GM19372 (cell line): ENCODE measurements at regions not wholly inside any gene's neighbourhood (a gene's known extent, or its start where the extent isn't known, plus 50 kb on each side); places are given as distances from the start of the nearest gene placed in this dataset.

Experiments used
- ATAC-seq: cut with Tn5 transposase; IDR thresholded peaks from one replicate; pipeline ENCODE4 v1.9.1; 2021; ENCODE audit warnings: mild to moderate bottlenecking, low read depth, moderate library complexity; ENCODE audit not compliant: unreplicated experiment

- no peak for ATAC-seq
Measured at GRCh38 chr2:37857575-37858399, 67.3 kb upstream of the RMDN2 start.

DNA sequence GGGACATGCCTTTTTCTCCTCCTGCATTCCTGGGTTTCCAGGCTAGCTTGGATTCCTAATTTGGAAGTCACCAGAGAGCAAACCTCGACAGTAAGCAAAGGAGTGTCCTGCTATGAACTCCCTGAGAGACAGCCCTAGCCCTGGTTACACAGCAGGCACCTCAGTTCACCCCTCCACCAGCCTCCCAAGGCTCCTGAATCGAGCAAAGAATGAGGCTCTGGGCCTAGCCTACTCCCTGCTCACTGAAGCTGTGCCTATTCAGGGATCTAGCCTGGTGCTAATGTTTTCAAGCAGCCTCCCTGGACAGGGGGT is 66.7 kb upstream of the RMDN2 start:
- ATAC-seq: no peak

DNA sequence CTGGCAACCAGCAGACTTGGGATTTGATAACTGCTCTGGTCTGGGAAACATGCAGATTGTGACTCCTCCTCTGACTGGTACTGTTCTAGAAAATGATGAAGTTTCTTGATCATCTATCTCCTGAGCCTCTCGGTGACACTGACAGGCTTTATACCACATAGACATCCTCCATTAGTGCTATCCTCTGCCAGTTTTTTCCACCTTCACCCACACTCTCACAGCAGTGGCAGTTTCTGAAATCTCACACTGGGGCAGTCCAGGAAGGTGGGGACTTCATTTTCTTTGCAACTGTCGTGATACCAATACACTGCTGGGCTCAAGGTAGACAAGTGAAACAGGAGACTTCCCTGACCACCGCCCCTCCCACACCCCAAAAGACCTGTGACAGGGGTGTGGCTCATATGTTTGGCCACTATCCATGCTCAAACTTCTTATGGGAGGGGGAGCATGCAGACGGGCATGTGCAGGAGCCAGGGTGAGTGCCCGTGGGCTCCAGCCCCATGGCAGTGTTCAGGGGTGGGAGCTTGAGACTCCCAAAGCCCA is 66.3 kb upstream of the RMDN2 start:
- no peak for ATAC-seq

DNA sequence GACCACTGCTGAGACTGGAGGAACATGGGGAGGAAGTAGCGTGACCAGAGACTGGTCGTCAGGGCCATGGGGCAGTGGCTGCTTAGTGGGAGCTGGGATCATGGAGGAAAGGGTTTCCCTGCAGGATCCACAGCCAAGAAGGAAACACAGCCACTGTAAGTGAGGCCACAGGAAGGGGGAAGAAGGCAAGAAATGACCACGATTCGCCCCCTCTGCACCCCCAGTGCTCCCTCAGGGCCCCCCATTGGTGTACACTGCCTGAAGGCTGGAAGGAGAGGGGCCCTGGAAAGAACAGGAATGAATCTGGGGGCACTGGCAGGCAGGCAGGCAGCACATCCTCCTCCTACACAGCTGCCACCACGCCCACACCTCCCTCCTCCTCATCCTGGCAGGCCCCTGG is 62.5 kb upstream of the RMDN2 start:
- ATAC-seq: no peak

DNA sequence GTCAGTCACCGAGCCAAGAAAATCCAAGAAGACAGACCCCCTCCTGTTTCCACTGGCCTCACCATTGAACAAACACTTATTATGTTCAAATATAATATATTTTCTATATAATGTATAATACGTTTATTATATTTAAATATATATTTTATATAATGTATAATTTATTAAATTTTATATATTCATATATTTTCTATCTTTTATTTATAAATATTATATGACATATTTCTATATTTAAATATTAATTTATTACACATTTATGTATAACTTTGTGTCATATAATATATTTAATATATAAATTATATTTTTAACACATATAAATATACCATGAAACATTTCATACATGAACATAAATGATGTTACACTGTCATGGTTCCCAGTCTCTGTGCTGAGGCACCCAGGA is 60.9 kb upstream of the RMDN2 start:
- no peak for ATAC-seq

GRCh38 chr2:37865640-37866039 is 59.4 kb upstream of the RMDN2 start:
- no peak for ATAC-seq

DNA sequence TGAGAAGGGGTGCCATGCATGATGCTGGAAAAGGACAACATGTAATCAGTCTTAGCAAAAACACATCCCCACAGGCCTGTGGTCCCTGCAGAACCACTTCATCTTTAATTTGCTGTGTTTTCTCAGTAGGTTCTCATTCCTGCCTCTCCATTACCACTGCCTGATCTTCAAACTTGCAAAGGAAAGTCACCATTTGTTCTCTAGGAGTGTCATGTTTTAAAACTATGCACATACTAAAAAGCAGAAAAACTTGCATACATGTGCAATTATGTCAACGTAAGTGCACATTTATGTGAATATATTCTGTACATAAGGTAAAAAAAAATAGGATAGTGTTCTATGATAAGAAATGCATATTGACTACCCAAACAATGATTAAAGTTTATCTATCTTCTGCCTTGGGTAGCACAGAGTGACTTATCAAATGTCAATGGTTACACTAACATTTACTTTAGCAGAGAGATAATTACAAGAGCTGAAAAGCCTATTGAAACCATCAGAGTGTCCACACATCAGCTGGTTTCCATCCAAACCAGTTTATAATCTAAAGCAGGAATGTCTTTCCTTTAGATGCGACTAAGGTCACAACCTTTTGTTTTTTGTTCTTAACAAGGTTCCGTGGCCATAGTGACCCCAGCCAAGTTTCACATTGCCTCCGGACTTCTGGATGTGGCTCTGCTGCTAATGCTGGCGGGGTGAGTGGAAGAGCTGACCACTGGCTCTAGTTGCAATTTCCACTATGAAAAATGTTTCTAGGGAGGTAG is 58.7 kb upstream of the RMDN2 start:
- ATAC-seq: no peak

GRCh38 chr2:37867166-37867565 is 57.9 kb upstream of the RMDN2 start:
- ATAC-seq: no peak

- no peak for ATAC-seq
Measured at GRCh38 chr2:37868866-37869265, 56.2 kb upstream of the RMDN2 start.

- ATAC-seq: no peak
Measured at GRCh38 chr2:37869304-37869703, 55.8 kb upstream of the RMDN2 start.

- no peak for ATAC-seq
Measured at GRCh38 chr2:37869771-37870170, 55.3 kb upstream of the RMDN2 start.

DNA sequence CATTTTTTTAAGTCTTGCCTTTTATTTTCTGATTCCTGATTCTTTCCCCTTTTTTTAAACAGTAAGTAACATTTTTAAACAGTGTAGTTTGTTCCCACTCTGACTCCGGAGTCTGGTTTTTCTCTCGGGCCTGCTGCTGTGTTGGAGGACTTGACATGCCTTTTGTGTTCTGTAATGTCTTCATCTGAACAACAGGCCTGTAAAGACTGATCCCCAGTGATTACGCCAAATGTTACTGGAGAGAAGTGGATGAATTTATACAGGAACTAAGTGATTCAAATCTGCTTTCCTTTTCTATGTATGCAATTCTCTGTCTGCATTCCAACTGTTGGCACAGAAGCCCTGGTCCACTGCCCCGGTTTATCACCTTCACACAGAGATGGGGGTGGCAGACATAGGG is 54.3 kb upstream of the RMDN2 start:
- no peak for ATAC-seq

- ATAC-seq: no peak
Measured at GRCh38 chr2:37871456-37872191, 53.5 kb upstream of the RMDN2 start.

GRCh38 chr2:37872192-37872750 is 52.8 kb upstream of the RMDN2 start:
- ATAC-seq: no peak

- no peak for ATAC-seq
Measured at GRCh38 chr2:37873229-37873628, 51.9 kb upstream of the RMDN2 start.

DNA sequence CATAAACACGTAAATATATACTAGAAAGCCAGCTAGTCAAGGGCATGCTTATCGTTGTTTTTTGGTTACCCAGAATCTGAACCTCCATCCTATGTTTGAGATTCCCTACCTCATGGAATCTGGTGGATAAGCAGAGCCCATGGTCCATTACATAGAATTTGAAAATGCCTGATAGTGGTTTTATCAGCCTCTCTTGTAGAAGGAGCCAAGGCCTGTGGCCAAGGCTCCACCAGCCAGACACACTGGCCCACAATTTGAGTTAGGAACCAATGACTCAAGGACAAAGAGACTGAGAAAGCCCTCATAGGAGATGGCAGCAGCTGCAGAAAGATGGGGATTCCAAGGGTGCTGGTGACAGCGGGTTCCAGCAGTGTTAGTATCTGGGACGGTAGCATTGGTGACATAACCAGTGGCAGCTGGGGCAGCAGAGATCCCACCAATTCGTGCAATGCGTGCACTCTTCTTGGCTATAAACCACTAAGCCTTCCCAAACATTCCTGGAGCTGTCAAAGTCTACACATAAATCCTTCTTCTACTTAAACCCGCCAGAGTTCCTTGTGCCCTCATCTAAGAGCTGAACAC is 51.2 kb upstream of the RMDN2 start:
- ATAC-seq: no peak

- ATAC-seq: no peak
Measured at GRCh38 chr2:37874470-37874869, 50.6 kb upstream of the RMDN2 start.
